DND-41 (cell line): ENCODE measurements at regions not wholly inside any gene's neighbourhood (a gene's known extent, or its start where the extent isn't known, plus 50 kb on each side); places are given as distances from the start of the nearest gene placed in this dataset.

ENCODE experiments used
- CTCF ChIP-seq: IDR thresholded peaks from 2 replicates; pipeline ENCODE4 v1.5.1; 2012; ENCODE audit warnings: borderline replicate concordance, low read length, moderate library complexity, mild to moderate bottlenecking; ENCODE audit not compliant: poor library complexity, severe bottlenecking; ENCODE audit errors: extremely low read depth
- EZH2 ChIP-seq: IDR thresholded peaks from 3 replicates; pipeline ENCODE4 v1.6.1; 2012; ENCODE audit warnings: borderline replicate concordance, low read depth, mild to moderate bottlenecking, moderate library complexity, low read length, inconsistent platforms; ENCODE audit not compliant: severe bottlenecking

GRCh38 chrX:124651031-124651430 lies 304.7 kb downstream of the SH2D1A start:
- no peak for TF ChIP-seq CTCF
- TF ChIP-seq EZH2, result no peak
